ENCODE measurements at regions not wholly inside any gene's neighbourhood (a gene's known extent, or its start where the extent isn't known, plus 50 kb on each side); places are given as distances from the start of the nearest gene placed in this dataset.

DNA sequence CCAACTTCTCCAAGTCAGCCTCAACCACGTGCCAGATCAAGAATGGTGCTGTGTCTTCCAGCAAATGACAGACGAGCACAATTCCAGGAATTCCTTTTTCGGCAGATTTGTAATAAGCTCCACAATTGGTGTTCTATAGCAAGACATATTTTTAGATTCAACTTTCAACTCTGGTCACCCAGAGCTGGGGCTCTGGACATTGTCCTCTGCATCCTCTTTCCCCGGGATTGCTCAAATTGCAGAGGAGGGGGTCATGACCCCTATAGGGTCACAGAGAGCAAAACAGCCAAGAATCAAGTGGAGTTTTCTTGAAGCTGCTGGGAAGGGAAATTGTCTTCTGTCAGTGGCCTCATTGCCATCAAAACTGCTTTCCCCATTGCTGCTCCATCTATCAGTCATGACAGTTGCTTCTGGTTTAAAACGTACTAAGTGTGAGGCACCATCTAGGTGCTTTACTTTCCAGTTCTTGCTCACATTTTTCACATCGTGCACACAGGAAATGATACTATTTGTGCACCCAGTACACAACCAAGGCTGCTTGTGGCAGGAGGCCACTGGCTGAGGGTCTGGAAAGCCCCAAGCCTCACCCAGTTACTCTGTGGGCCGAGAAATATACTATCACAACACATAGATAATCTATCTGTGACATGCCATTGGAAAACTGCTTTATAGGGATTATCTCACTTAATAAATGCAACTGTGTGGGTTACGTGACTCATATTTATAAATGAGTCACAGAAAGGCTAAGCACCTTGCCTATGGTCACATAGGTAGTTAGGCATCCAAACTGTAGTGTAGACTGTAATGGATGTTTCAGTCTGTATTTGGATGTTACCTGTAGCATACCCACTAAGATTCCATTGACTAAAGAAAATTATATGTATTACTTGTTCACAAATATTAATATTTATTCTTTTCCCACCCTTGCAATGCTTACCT is 91.7 kb upstream of the PHOX2B start:
- TF ChIP-seq, protein P1, sequence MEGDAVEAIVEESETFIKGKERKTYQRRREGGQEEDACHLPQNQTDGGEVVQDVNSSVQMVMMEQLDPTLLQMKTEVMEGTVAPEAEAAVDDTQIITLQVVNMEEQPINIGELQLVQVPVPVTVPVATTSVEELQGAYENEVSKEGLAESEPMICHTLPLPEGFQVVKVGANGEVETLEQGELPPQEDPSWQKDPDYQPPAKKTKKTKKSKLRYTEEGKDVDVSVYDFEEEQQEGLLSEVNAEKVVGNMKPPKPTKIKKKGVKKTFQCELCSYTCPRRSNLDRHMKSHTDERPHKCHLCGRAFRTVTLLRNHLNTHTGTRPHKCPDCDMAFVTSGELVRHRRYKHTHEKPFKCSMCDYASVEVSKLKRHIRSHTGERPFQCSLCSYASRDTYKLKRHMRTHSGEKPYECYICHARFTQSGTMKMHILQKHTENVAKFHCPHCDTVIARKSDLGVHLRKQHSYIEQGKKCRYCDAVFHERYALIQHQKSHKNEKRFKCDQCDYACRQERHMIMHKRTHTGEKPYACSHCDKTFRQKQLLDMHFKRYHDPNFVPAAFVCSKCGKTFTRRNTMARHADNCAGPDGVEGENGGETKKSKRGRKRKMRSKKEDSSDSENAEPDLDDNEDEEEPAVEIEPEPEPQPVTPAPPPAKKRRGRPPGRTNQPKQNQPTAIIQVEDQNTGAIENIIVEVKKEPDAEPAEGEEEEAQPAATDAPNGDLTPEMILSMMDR (IDR thresholded peaks at IDR 0.05), result no peak
- no peak for TF ChIP-seq POLR2A (IDR thresholded peaks at IDR 0.05)
